Small intestine (tissue), 7 donors: ENCODE measurements at regions not wholly inside any gene's neighbourhood (a gene's known extent, or its start where the extent isn't known, plus 50 kb on each side); places are given as distances from the start of the nearest gene placed in this dataset.

Experiments
- DNase-seq, 2 donors: peaks; one replicate each; pipeline versions ENCODE4 v3.0.0 to v3.0.0-alpha.2; 2013
- FAIRE-seq: peaks from 2 replicates; lab custom pipeline; 2012; peaks lifted over from hg19 to GRCh38; lab: Jason Lieb, UNC
- H3K27ac ChIP-seq, 3 donors: one replicate each; pipeline ENCODE4 v1.5.1; 2013; ENCODE audit warnings: low read length in 2 of 3, mild to moderate bottlenecking in 2 of 3, control low read depth in 1 of 3, inconsistent platforms in 1 of 3, low read depth in 1 of 3, moderate library complexity in 1 of 3
- H3K27me3 ChIP-seq, 3 donors: one replicate each; pipeline ENCODE4 v1.6.1; 2013; ENCODE audit warnings: low read length in 3 of 3, inconsistent platforms in 1 of 3; ENCODE audit not compliant: control insufficient read depth in 3 of 3, insufficient read depth in 3 of 3
- H3K36me3 ChIP-seq, 3 donors: one replicate each; pipeline ENCODE4 v1.6.1; 2013; ENCODE audit warnings: low read length in 3 of 3, inconsistent platforms in 1 of 3, low read depth in 1 of 3, mild to moderate bottlenecking in 1 of 3, moderate library complexity in 1 of 3; ENCODE audit not compliant: control insufficient read depth in 3 of 3, insufficient read depth in 2 of 3
- H3K4me1 ChIP-seq, 3 donors: one replicate each; pipeline ENCODE4 v1.6.1; 2013; ENCODE audit warnings: low read length in 2 of 3, inconsistent platforms in 1 of 3, low read depth in 1 of 3, mild to moderate bottlenecking in 1 of 3, moderate library complexity in 1 of 3; ENCODE audit not compliant: control insufficient read depth in 3 of 3, insufficient read depth in 2 of 3
- H3K4me3 ChIP-seq, 3 donors: one replicate each; pipeline ENCODE4 v1.5.1; 2013; ENCODE audit warnings: low read length in 3 of 3, control low read depth in 1 of 3, inconsistent platforms in 1 of 3, low read depth in 1 of 3, mild to moderate bottlenecking in 1 of 3, moderate library complexity in 1 of 3
- H3K9me3 ChIP-seq, 2 donors: one replicate each; pipeline ENCODE4 v1.6.1; 2013; ENCODE audit warnings: low read depth in 1 of 2, low read length in 1 of 2; ENCODE audit not compliant: control insufficient read depth in 2 of 2, insufficient read depth in 1 of 2
- WGBS, 3 donors: extraction: QIAGEN DNeasy Blood & Tissue Kit; methylation state at CpG; one replicate each; pipeline ENCODE4 v1.1.7; 2013; 5-methylcytosine and 5-hydroxymethylcytosine counted together
- donor health status: healthy with polysubstance abuse.
- donor health status: control.
- donor health status: control.
- donor health status: Bipolar disorder and iron deficiency.
- donor health status: healthy.

GRCh38 chr5:92402045-92402444 lies 1018.9 kb upstream of the ARRDC3 start:
- Histone ChIP-seq H3K4me1 (no peaks in the 10 kb centered on the region), H3K27ac (no peak overlapping the region), H3K36me3 (no peaks in the 10 kb centered on the region), H3K4me3 (no peak overlapping the region), H3K27me3 (no peaks in the 10 kb centered on the region), H3K9me3 (no peaks in the 10 kb centered on the region)
- DNase-seq (no peak), FAIRE-seq (no peak)
- WGBS, 3 donors = 48 to 73% (median 56%) methylated on average over 2 of the region's 2 CpGs

GRCh38 chr5:92401492-92401891 lies 1018.4 kb upstream of the ARRDC3 start:
- H3K36me3 ChIP-seq = no peaks in the 10 kb centered on the region
- H3K27me3 ChIP-seq = no peaks in the 10 kb centered on the region
- WGBS, 3 donors = 50 to 63% (median 57%) methylated on average over 5 of the region's 5 CpGs
- no peaks in the 10 kb centered on the region for H3K9me3 ChIP-seq
- no peak overlapping the region for H3K27ac ChIP-seq
- no peak for FAIRE-seq
- no peak overlapping the region for H3K4me3 ChIP-seq
- DNase-seq = no peak
- no peaks in the 10 kb centered on the region for H3K4me1 ChIP-seq

GRCh38 chr5:92394936-92395335 lies 1011.8 kb upstream of the ARRDC3 start:
- FAIRE-seq (no peak), DNase-seq (no peak)
- H3K36me3 ChIP-seq = no peaks in the 10 kb centered on the region
- H3K4me1 ChIP-seq = no peaks in the 10 kb centered on the region
- WGBS, 3 donors = 77 to 83% (median 77%) methylated on average over 1 of the region's 1 CpG
- no peak overlapping the region for H3K27ac ChIP-seq
- H3K27me3 ChIP-seq = no peaks in the 10 kb centered on the region
- H3K4me3 ChIP-seq = no peak overlapping the region
- no peaks in the 10 kb centered on the region for H3K9me3 ChIP-seq

- DNase-seq = no peak
- Histone ChIP-seq H3K4me1 (no peaks in the 10 kb centered on the region), H3K9me3 (no peaks in the 10 kb centered on the region), H3K36me3 (no peaks in the 10 kb centered on the region), H3K27ac (no peak overlapping the region), H3K4me3 (no peak overlapping the region), H3K27me3 (no peaks in the 10 kb centered on the region)
- FAIRE-seq = no peak
- WGBS, 3 donors = 25 to 30% (median 29%) methylated on average over 1 of the region's 1 CpG
Observed at GRCh38 chr5:92390657-92391056, 1007.5 kb upstream of the ARRDC3 start.

- H3K9me3 ChIP-seq = peaks cover 0 to under 1% of the 10 kb centered on the region in 2 donors
- FAIRE-seq (no peak), DNase-seq (no peak)
- no peaks in the 10 kb centered on the region for H3K36me3 ChIP-seq
- no peaks in the 10 kb centered on the region for H3K27me3 ChIP-seq
- H3K4me3 ChIP-seq = no peak overlapping the region
- 36 to 75% (median 68%) methylated on average over 1 of the region's 1 CpG for WGBS, 3 donors
- no peaks in the 10 kb centered on the region for H3K4me1 ChIP-seq
- no peak overlapping the region for H3K27ac ChIP-seq
Observed at GRCh38 chr5:92380069-92380770, 997.1 kb upstream of the ARRDC3 start.

GRCh38 chr5:92378966-92379611 lies 996.0 kb upstream of the ARRDC3 start:
- DNase-seq = no peak
- Histone ChIP-seq H3K4me1 (no peaks in the 10 kb centered on the region), H3K27ac (no peak overlapping the region), H3K36me3 (no peaks in the 10 kb centered on the region), H3K27me3 (no peaks in the 10 kb centered on the region), H3K9me3 (peaks cover 0 to 3% of the 10 kb centered on the region in 2 donors), H3K4me3 (no peak overlapping the region)
- WGBS, 3 donors = 58 to 64% (median 61%) methylated on average over 9 of the region's 9 CpGs
- FAIRE-seq = no peak

- H3K4me1 ChIP-seq = no peaks in the 10 kb centered on the region
- FAIRE-seq (no peak), DNase-seq (no peak)
- H3K27ac ChIP-seq = no peak overlapping the region
- no peaks in the 10 kb centered on the region for H3K27me3 ChIP-seq
- 94 to 96% (median 96%) methylated on average over 17 to 20 of the region's 20 CpGs for WGBS, 3 donors
- no peak overlapping the region for H3K4me3 ChIP-seq
- H3K9me3 ChIP-seq = peaks cover 0 to 3% of the 10 kb centered on the region in 2 donors
- H3K36me3 ChIP-seq = no peaks in the 10 kb centered on the region
Observed at GRCh38 chr5:92374859-92375258, 991.7 kb upstream of the ARRDC3 start.

- no peak overlapping the region for H3K27ac ChIP-seq
- no peak overlapping the region for H3K4me3 ChIP-seq
- no peak for FAIRE-seq
- peaks cover 0 to 3% of the 10 kb centered on the region in 2 donors for H3K9me3 ChIP-seq
- H3K36me3 ChIP-seq = no peaks in the 10 kb centered on the region
- H3K4me1 ChIP-seq = no peaks in the 10 kb centered on the region
- no peaks in the 10 kb centered on the region for H3K27me3 ChIP-seq
- no peak for DNase-seq
- 81 to 94% (median 83%) methylated on average over 1 of the region's 1 CpG for WGBS, 3 donors
Observed at GRCh38 chr5:92372766-92373165, 989.6 kb upstream of the ARRDC3 start.
